Stimulated activated naive CD8-positive, alpha-beta T cell treated with anti-CD3 and anti-CD28 coated beads, Interleukin-15, Interleukin-2, amounts not matched to agents 100 ng/mL and 50 ng/mL, for 24 hours (primary cell): ENCODE measurements at regions not wholly inside any gene's neighbourhood (a gene's known extent, or its start where the extent isn't known, plus 50 kb on each side); places are given as distances from the start of the nearest gene placed in this dataset.
"Not testable (repeated sequence)": the region's sequence is repeated elsewhere in the genome, so short reads cannot be mapped to it uniquely, and the experiment has no call there.

Experiments used
- H3K27ac Mint-ChIP-seq: one replicate; pipeline ENCODE4 v1.8.0; 2021; ENCODE audit warnings: mild to moderate bottlenecking, mixed read lengths
- H3K27me3 Mint-ChIP-seq: one replicate; pipeline ENCODE4 v1.8.0; 2021; ENCODE audit warnings: mixed read lengths
- H3K36me3 Mint-ChIP-seq: one replicate; pipeline ENCODE4 v1.8.0; 2021; ENCODE audit warnings: low read depth, mixed read lengths
- H3K4me1 Mint-ChIP-seq: one replicate; pipeline ENCODE4 v1.8.0; 2021; ENCODE audit warnings: low read depth, mixed read lengths
- H3K4me3 Mint-ChIP-seq: one replicate; pipeline ENCODE4 v1.8.0; 2021; ENCODE audit warnings: mild to moderate bottlenecking, mixed read lengths
- H3K9me3 Mint-ChIP-seq: one replicate; pipeline ENCODE4 v1.8.0; 2021; ENCODE audit warnings: mixed read lengths

- Mint-ChIP-seq H3K4me1 (peaks cover 5% of the 10 kb centered on the region), H3K9me3 (no peaks in the 10 kb centered on the region)
Observed at GRCh38 chr10:29816801-29817558, 182.2 kb upstream of the SVIL start.

DNA sequence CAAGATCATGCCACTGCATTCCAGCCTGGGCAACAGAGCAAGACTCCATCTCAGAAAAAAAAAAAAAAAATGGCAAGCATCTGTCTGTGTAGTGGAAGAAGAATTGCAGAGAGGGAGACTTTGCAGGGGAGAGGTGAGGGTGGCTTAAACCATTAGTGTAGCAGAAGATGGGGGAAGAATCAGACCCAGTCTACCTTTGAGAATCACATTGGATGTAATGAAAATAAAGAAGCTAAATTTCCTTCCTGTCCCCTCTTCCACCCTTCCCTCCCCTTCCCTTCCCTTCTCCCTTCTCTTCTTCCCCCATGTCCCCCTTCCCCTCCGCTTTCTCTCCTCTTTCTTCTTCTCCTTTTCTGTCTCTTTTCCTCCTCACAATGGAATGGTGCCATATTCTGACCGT lies 180.8 kb upstream of the SVIL start:
- Mint-ChIP-seq H3K4me1 (peaks cover 18% of the 10 kb centered on the region), H3K27ac (no peak overlapping the region), H3K27me3 (no peaks in the 10 kb centered on the region), H3K4me3 (no peak overlapping the region), H3K9me3 (no peaks in the 10 kb centered on the region), H3K36me3 (no peaks in the 10 kb centered on the region)

More at GRCh38 chr10:29816801-29817558, 182.2 kb upstream of the SVIL start:
- no peaks in the 10 kb centered on the region for H3K27me3 Mint-ChIP-seq
- H3K36me3 Mint-ChIP-seq, result no peaks in the 10 kb centered on the region
- no peak overlapping the region for H3K27ac Mint-ChIP-seq
- H3K4me3 Mint-ChIP-seq, result no peak overlapping the region

DNA sequence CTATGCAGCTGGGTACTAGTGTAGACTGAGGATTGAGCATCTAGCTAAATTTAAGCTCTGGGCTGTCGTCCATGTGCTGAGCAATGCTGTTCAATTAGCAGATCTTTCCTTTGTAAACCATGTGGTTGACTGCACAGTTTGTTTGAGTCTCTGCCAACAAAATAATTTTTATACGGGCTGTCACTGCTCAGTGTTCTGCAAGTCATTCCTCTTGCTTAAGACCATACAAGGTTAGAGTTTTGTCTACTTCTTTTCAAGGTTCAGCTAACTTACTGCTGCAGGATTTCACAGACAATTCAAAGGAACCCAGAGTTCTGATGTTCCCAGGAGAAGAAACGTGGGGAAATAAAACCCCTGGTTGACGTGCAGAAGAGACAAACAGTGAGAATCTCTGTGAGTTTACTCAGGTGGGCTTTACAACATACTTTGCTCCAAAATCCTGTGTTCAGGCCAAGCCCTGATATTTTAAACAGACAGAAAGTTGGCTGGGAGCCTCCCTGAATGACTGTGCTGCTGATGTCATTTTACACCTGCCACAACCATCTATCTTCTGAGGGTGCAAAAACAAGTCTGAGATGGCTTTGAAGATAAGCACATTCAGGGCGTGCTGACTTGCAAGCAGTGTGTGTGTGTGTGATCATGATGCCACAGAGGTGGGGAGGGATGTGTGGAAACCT lies 177.1 kb upstream of the SVIL start:
- Mint-ChIP-seq H3K4me1 (peaks cover 25% of the 10 kb centered on the region), H3K4me3 (no peak overlapping the region), H3K36me3 (no peaks in the 10 kb centered on the region), H3K9me3 (peaks cover 4% of the 10 kb centered on the region), H3K27me3 (peaks cover 12% of the 10 kb centered on the region), H3K27ac (no peak overlapping the region)

- H3K9me3 Mint-ChIP-seq, result peaks cover 4% of the 10 kb centered on the region
- peaks cover 25% of the 10 kb centered on the region for H3K4me1 Mint-ChIP-seq
- H3K4me3 Mint-ChIP-seq, result no peak overlapping the region
- peaks cover 16% of the 10 kb centered on the region for H3K27me3 Mint-ChIP-seq
- H3K36me3 Mint-ChIP-seq, result no peaks in the 10 kb centered on the region
- H3K27ac Mint-ChIP-seq, result peak overlapping the region; percentile 1
Observed at GRCh38 chr10:29810816-29811215, 176.0 kb upstream of the SVIL start.

- not testable (repeated sequence) for H3K27ac Mint-ChIP-seq, H3K4me3 Mint-ChIP-seq, H3K36me3 Mint-ChIP-seq, H3K9me3 Mint-ChIP-seq
- Mint-ChIP-seq H3K4me1 (peaks cover 25% of the 10 kb centered on the region), H3K27me3 (peaks cover 16% of the 10 kb centered on the region)
Observed at GRCh38 chr10:29810231-29810630, 175.5 kb upstream of the SVIL start.

- H3K27ac Mint-ChIP-seq, result no peak overlapping the region
- peaks cover 33% of the 10 kb centered on the region for H3K4me1 Mint-ChIP-seq
- H3K4me3 Mint-ChIP-seq, result no peak overlapping the region
- H3K9me3 Mint-ChIP-seq, result peaks cover 7% of the 10 kb centered on the region
- peaks cover 16% of the 10 kb centered on the region for H3K27me3 Mint-ChIP-seq
- no peaks in the 10 kb centered on the region for H3K36me3 Mint-ChIP-seq
Observed at GRCh38 chr10:29809383-29809782, 174.6 kb upstream of the SVIL start.

DNA sequence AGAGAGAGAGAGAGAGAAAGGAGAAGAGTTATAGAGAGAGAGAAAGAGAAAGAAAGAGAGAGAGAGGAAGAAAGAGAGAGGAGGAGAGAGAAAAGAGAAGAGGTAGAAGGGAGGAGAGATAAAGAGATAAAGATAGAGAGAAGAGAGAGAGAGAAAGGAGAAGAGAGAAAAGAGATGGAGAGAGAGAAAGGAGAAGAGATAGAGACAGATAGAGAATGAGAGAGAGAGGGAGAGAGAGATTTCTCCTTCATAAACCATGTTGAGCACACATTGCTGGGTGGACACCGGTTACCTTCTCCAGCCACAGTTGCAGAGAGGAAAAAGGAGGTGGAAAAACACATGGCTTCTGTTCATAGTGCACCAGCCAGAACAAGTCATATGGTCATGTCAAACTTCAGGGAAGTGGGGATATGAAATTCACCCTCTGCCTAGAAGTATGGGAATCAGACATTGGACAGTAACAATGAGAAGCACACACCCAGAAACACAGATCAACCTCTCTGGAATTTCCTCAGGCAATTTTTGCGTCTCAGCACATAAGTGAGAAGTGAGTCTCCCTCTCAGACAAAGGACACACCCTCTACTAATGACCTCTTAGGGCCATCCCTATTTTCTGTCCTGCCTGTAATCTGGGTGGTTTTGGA lies 172.5 kb upstream of the SVIL start:
- H3K9me3 Mint-ChIP-seq, result peaks cover 7% of the 10 kb centered on the region
- H3K27me3 Mint-ChIP-seq, result peaks cover 16% of the 10 kb centered on the region
- H3K4me3 Mint-ChIP-seq, result no peak overlapping the region
- peaks cover 41% of the 10 kb centered on the region for H3K4me1 Mint-ChIP-seq
- no peaks in the 10 kb centered on the region for H3K36me3 Mint-ChIP-seq
- no peak overlapping the region for H3K27ac Mint-ChIP-seq

- Mint-ChIP-seq H3K9me3 (peaks cover 7% of the 10 kb centered on the region), H3K4me3 (no peak overlapping the region), H3K4me1 (peaks cover 33% of the 10 kb centered on the region), H3K27ac (no peak overlapping the region), H3K36me3 (no peaks in the 10 kb centered on the region), H3K27me3 (peaks cover 16% of the 10 kb centered on the region)
Observed at GRCh38 chr10:29806350-29806788, 171.6 kb upstream of the SVIL start.

- H3K27me3 Mint-ChIP-seq, result peaks cover 16% of the 10 kb centered on the region
- no peak overlapping the region for H3K27ac Mint-ChIP-seq
- peaks cover 7% of the 10 kb centered on the region for H3K9me3 Mint-ChIP-seq
- H3K4me1 Mint-ChIP-seq, result peaks cover 22% of the 10 kb centered on the region
- H3K4me3 Mint-ChIP-seq, result no peak overlapping the region
- no peaks in the 10 kb centered on the region for H3K36me3 Mint-ChIP-seq
Observed at GRCh38 chr10:29805134-29805723, 170.5 kb upstream of the SVIL start.

- H3K4me3 Mint-ChIP-seq, result no peak overlapping the region
- H3K27ac Mint-ChIP-seq, result no peak overlapping the region
- H3K4me1 Mint-ChIP-seq, result peaks cover 18% of the 10 kb centered on the region
- H3K36me3 Mint-ChIP-seq, result no peaks in the 10 kb centered on the region
- H3K9me3 Mint-ChIP-seq, result peaks cover 4% of the 10 kb centered on the region
- peaks cover 16% of the 10 kb centered on the region for H3K27me3 Mint-ChIP-seq
Observed at GRCh38 chr10:29804025-29804852, 169.5 kb upstream of the SVIL start.

DNA sequence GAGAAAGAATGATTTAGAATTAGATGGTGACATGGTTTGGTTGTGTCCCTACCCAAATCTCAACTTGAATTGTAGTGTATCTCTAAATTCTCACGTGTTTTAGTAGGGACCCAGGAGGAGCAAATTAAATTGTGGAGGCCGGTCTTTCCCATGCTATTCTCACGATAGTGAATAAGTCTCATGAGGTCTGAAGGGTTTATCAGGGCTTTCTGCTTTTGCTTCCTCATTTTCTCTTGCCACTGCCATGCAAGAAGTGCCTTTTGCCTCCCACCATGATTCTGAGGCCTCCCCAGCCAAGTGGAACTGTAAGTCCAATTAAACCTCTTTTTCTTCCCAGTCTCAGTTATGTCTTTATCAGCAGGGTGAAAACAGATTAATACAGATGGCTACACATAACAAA lies 167.4 kb upstream of the SVIL start:
- H3K4me3 Mint-ChIP-seq, result no peak overlapping the region
- peaks cover 6% of the 10 kb centered on the region for H3K27me3 Mint-ChIP-seq
- H3K27ac Mint-ChIP-seq, result no peak overlapping the region
- peaks cover 18% of the 10 kb centered on the region for H3K4me1 Mint-ChIP-seq
- H3K36me3 Mint-ChIP-seq, result no peaks in the 10 kb centered on the region
- peaks cover 4% of the 10 kb centered on the region for H3K9me3 Mint-ChIP-seq

DNA sequence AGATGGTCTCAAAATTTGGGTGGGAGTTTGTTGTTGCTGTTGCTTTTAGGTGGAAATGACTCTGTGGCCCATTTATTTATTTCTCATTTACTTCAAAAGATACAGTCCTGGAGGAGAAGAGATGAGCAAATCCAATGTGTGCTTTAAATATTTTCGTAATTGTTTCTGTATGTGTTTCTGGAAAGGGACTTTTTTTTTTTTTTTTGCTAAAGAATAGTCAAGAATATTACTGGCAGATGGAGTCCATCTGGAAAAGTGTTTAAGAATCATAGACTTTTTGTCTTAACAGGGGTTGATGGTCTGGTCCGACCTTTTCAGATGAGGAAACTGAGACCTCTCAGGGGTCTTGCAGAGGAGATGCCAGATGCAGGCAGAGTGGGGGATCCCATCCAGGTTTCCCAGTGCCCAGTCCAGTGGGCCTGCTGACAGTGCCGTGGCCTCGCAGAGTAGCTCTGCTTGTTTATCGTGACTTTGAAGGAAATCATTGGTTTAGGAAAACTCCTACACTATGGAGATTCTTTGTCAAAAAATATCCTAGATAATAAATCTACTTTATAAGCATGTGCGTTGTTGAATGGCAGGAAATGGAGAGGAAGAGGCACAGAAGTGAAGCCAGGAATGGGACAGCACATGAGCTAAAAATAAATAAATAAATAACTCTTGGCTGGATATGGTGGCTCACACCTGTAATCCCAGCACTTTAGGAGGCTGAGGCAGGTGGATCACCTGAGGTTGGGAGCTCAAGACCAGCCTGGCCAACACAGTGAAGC lies 164.3 kb upstream of the SVIL start:
- peaks cover 8% of the 10 kb centered on the region for H3K4me1 Mint-ChIP-seq

GRCh38 chr10:29797616-29798015 lies 162.8 kb upstream of the SVIL start:
- Mint-ChIP-seq H3K27me3 (no peaks in the 10 kb centered on the region), H3K36me3 (no peaks in the 10 kb centered on the region), H3K4me1 (no peaks in the 10 kb centered on the region), H3K9me3 (no peaks in the 10 kb centered on the region), H3K4me3 (no peak overlapping the region), H3K27ac (no peak overlapping the region)

More for the DNA sequence above, 164.3 kb upstream of the SVIL start:
- Mint-ChIP-seq H3K27ac (no peak overlapping the region), H3K27me3 (no peaks in the 10 kb centered on the region), H3K4me3 (no peak overlapping the region), H3K36me3 (no peaks in the 10 kb centered on the region), H3K9me3 (no peaks in the 10 kb centered on the region)

DNA sequence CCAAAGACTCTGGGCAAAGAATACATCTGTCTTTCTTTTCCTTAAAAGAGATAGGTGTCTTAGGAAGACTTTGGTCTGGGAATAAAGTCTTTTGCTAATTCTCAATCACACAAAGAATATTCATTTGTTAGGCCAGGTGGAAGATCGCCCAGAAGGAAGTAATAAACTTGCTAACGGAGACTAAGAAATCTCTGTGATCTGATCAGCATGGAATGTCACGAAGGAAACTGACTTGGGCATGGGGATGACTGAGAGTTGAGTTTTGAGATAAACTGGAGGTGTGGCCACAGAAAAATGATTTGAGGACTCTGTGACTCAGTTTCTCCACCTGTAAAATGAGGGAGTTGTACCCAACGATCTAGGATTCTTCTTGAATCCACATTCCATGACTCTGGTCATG lies 161.1 kb upstream of the SVIL start:
- no peaks in the 10 kb centered on the region for H3K27me3 Mint-ChIP-seq
- H3K9me3 Mint-ChIP-seq, result no peaks in the 10 kb centered on the region
- H3K4me3 Mint-ChIP-seq, result no peak overlapping the region
- no peaks in the 10 kb centered on the region for H3K36me3 Mint-ChIP-seq
- H3K4me1 Mint-ChIP-seq, result no peaks in the 10 kb centered on the region
- no peak overlapping the region for H3K27ac Mint-ChIP-seq
